AG09309 (cell line): ENCODE measurements at regions not wholly inside any gene's neighbourhood (a gene's known extent, or its start where the extent isn't known, plus 50 kb on each side); places are given as distances from the start of the nearest gene placed in this dataset.

Source experiments
- DNase-seq: peaks from one replicate; pipeline ENCODE4 v3.0.0-alpha.2; 2010; ENCODE audit warnings: low read depth
- H3K4me3 ChIP-seq: 2 replicates; pipeline ENCODE4 v1.5.1; 2011; ENCODE audit warnings: mild to moderate bottlenecking, low read depth, low read length, moderate library complexity; ENCODE audit not compliant: control insufficient read depth
- CTCF ChIP-seq: IDR thresholded peaks from 2 replicates; pipeline ENCODE4 v1.5.1; 2011; ENCODE audit warnings: mild to moderate bottlenecking, low read depth, low read length, inconsistent platforms; ENCODE audit not compliant: insufficient read depth, control insufficient read depth; ENCODE audit errors: missing control alignments

GRCh38 chr2:7967707-7968405, 714.0 kb upstream of the ID2 start:
- no peak overlapping the region for H3K4me3 ChIP-seq
- no peak for DNase-seq
- TF ChIP-seq CTCF, result no peak

DNA sequence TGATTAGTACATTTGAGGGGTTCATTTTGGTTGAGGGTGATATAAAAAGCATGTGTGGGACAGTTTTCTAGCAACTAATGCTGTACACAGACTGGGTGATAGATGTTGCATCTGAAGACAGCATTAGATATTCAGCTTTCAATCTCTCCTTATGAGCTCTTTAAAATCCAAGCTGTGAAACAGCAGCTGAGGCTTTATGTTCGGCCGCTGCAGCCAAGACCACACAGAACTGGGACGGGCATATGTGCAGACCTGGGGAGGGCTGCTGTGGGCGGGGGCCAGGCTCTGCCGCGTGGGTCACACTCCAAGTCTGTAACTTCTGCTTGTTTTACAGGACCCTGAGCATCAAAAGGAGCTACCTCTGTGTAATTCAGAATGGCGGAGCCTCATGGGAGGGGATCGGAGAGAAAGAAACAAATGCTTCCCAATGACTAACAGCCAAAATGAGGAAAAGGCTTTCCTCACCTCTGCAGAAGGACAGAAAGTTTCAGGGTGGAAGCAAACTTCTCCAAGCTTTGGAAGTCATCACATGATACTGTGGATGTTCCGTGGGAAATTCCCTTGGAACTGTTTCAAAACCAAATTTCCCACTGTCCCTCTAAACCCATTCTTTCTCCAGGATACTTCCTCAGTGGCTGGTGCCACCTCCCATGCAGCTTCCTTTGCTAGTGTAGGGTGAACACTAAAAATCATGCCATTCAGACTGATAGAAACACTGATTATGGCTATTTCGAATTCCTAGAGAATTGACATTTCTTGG, 711.9 kb upstream of the ID2 start:
- DNase-seq, result no peak
- H3K4me3 ChIP-seq, result no peak overlapping the region
- no peak for TF ChIP-seq CTCF

DNA sequence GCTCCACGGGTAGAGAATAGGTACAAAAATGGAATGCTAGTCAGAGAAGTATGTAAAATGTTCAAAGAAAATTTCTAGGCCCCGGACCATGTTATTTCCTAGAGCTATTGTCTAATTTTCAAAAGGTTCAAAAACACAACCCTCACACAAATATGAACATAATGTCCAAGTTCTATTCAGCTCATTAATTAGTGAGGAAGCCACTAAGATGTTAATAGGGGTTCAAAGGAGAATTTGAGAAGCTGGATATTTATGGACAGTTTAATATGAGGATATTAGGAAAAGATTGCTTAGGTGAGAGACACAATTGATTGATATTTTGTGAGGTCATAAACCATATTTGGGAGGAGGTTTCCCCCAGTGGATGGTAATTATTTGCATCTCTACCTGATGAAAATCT, 710.6 kb upstream of the ID2 start:
- TF ChIP-seq CTCF, result no peak
- no peak for DNase-seq
- no peak overlapping the region for H3K4me3 ChIP-seq

- DNase-seq, result no peak
- no peak overlapping the region for H3K4me3 ChIP-seq
- no peak for TF ChIP-seq CTCF
Observed at GRCh38 chr2:7971841-7972240, 710.0 kb upstream of the ID2 start.

DNA sequence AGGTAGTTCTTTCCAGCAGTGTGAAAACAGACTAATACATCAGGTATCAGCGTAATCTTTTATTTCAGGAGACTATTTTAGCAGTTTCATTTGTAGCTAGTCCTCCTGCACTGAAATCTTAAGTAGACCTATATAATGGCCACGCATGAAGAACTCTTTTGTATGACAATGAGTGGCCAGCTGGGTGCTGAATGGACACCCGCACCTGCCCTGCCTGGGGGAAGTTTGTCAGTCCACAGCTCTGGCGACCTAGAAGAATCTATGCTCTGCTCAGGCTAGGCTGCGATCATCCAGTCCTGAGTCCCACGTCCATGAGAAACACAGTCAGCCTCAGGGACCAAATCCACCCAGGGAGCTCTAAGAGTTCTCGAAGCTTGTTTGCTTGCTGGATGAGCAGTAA, 709.2 kb upstream of the ID2 start:
- no peak for TF ChIP-seq CTCF
- no peak overlapping the region for H3K4me3 ChIP-seq
- DNase-seq, result no peak

DNA sequence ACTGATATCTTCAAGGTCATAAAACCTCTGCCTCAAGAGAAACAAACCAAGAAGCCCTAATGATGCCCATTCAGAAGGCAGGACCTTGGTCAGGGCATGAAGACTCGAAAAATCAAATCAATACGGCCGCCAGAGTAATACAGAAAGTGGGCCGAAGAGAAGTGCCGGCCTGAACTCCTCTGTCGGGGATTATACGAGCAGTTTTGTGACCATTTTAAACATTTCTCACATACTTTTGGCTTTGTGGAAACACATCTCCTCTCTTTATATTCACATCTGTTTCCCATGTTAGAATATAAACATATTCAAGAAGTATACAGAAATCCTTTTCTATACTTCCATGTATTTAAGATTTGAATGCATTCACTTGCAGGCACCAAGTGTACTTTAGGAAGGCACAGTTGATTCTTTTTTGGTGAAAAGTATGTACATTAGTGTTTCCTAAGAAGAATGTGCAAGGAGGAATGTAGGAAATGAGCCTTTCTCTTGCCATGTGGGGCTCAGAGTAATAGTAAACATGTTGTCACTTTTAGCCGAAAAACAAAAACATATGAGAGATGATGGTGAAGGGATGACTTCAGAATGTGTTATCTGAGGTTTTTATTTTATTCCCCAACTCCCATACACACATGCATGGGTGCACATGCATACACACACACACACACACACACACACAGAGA, 707.9 kb upstream of the ID2 start:
- TF ChIP-seq CTCF, result no peak
- H3K4me3 ChIP-seq, result no peak overlapping the region
- DNase-seq, result no peak
